ENCODE measurements at regions not wholly inside any gene's neighbourhood (a gene's known extent, or its start where the extent isn't known, plus 50 kb on each side); places are given as distances from the start of the nearest gene placed in this dataset.

GRCh38 chr5:115732026-115732425, 84.4 kb downstream of the CDO1 start:
- Histone ChIP-seq H3K27ac (ENCODE audit: extremely low read length, insufficient read depth, low read length) (no peak overlapping the region), H3K27me3 (ENCODE audit: control insufficient read depth in 1 of 2, insufficient read depth in 2 of 2, low read length in 2 of 2) (no peaks in the 10 kb centered on the region), H3K36me3 (replicated peaks in 1 of 2; ENCODE audit: control insufficient read depth in 1 of 2, insufficient read depth in 2 of 2, low read length in 2 of 2) (no peaks in the 10 kb centered on the region), H3K4me3 (replicated peaks in 1 of 3; ENCODE audit: insufficient read depth in 1 of 3, low read depth in 2 of 3, low read length in 3 of 3) (no peak overlapping the region), H2AFZ (ENCODE audit: low read length) (no peak overlapping the region), H3K4me1 (ENCODE audit: insufficient read depth, low read length) (peaks cover 7% of the 10 kb centered on the region), H3K9ac (ENCODE audit: insufficient read depth, low read depth, low read length) (no peak overlapping the region), H3K79me2 (ENCODE audit: insufficient read depth, low read length) (no peaks in the 10 kb centered on the region), H3K4me2 (ENCODE audit: low read depth, low read length) (no peak overlapping the region), H3K9me3 (ENCODE audit: low read length) (no peaks in the 10 kb centered on the region), H4K20me1 (ENCODE audit: insufficient read depth, low read length) (no peaks in the 10 kb centered on the region)
- no peak for DNase-seq (ENCODE audit: low spot score)
- no peak for TF ChIP-seq ZNF234 (CRISPR knock-in tag; conservative IDR thresholded peaks at IDR 0.05)
- FAIRE-seq: no peak
- in situ Hi-C loops (cut with HindIII; ENCODE audit: extremely low pct_ligation_motif_present, low pct_unique_long_range_greater_than_20kb) (no loop called here), intact Hi-C loops (cut with micrococcal nuclease; ENCODE audit: unreplicated experiment) (no loop called here)
- ChIA-PET CTCF (ENCODE audit: low intra/inter-chr PET ratio, low total read pairs) (no interaction called here), POLR2A (no interaction called here)
- no TSS peak for BruUV-seq (replicated peaks)
- ATAC-seq: no peak

- in situ Hi-C loops (cut with HindIII; ENCODE audit: extremely low pct_ligation_motif_present, low pct_unique_long_range_greater_than_20kb): no loop called here
- no peak for ATAC-seq
- intact Hi-C loops (cut with micrococcal nuclease; ENCODE audit: unreplicated experiment): no loop called here
These were observed 90.9 kb downstream of the CDO1 start for GRCh38 chr5:115725522-115725921.

More at GRCh38 chr5:115725522-115725921, 90.9 kb downstream of the CDO1 start:
- TF ChIP-seq, protein P1, sequence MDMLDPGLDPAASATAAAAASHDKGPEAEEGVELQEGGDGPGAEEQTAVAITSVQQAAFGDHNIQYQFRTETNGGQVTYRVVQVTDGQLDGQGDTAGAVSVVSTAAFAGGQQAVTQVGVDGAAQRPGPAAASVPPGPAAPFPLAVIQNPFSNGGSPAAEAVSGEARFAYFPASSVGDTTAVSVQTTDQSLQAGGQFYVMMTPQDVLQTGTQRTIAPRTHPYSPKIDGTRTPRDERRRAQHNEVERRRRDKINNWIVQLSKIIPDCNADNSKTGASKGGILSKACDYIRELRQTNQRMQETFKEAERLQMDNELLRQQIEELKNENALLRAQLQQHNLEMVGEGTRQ (IDR thresholded peaks at IDR 0.05; ENCODE audit: low read depth, low read length): peak; percentile 43; the same call in 1 of the 2 replicates
- TF ChIP-seq, protein P1 (CRISPR knock-in tag; IDR thresholded peaks at IDR 0.05; ENCODE audit: borderline replicate concordance): no peak
- TF ChIP-seq NFIC (IDR thresholded peaks at IDR 0.05; ENCODE audit: low read length) (no peak), RAD51 (IDR thresholded peaks at IDR 0.05; ENCODE audit: borderline replicate concordance) (peak; percentile 77; the same call in 1 of the 2 replicates)
- H3K9ac ChIP-seq (ENCODE audit: insufficient read depth, low read depth, low read length): no peak overlapping the region
- no peak overlapping the region for H2AFZ ChIP-seq (ENCODE audit: low read length)
- ChIA-PET CTCF (ENCODE audit: low intra/inter-chr PET ratio, low total read pairs) (no interaction called here), POLR2A (no interaction called here)
- no peaks in the 10 kb centered on the region for H4K20me1 ChIP-seq (ENCODE audit: insufficient read depth, low read length)
- H3K36me3 ChIP-seq (replicated peaks in 1 of 2; ENCODE audit: control insufficient read depth in 1 of 2, insufficient read depth in 2 of 2, low read length in 2 of 2): no peaks in the 10 kb centered on the region
- no TSS peak for BruUV-seq (replicated peaks)
- FAIRE-seq (no peak), DNase-seq (ENCODE audit: low spot score) (no peak)
- no peak overlapping the region for H3K4me3 ChIP-seq (replicated peaks in 1 of 3; ENCODE audit: insufficient read depth in 1 of 3, low read depth in 2 of 3, low read length in 3 of 3)
- 33% methylated on average over 1 of the region's 1 CpG for WGBS (ENCODE audit: low lambda C conversion rate)
- no peak overlapping the region for H3K4me2 ChIP-seq (ENCODE audit: low read depth, low read length)
- no peaks in the 10 kb centered on the region for H3K4me1 ChIP-seq (ENCODE audit: insufficient read depth, low read length)
- H3K9me3 ChIP-seq (ENCODE audit: low read length): no peaks in the 10 kb centered on the region
- no peaks in the 10 kb centered on the region for H3K79me2 ChIP-seq (ENCODE audit: insufficient read depth, low read length)
- H3K27me3 ChIP-seq (ENCODE audit: control insufficient read depth in 1 of 2, insufficient read depth in 2 of 2, low read length in 2 of 2): no peaks in the 10 kb centered on the region
- H3K27ac ChIP-seq (ENCODE audit: extremely low read length, insufficient read depth, low read length): no peak overlapping the region

All from HepG2 (cell line).